GM18873 (cell line): ENCODE measurements at regions not wholly inside any gene's neighbourhood (a gene's known extent, or its start where the extent isn't known, plus 50 kb on each side); places are given as distances from the start of the nearest gene placed in this dataset.
"Not testable (repeated sequence)": the region's sequence is repeated elsewhere in the genome, so short reads cannot be mapped to it uniquely, and the experiment has no call there.

Experiments
- ATAC-seq: cut with Tn5 transposase; IDR thresholded peaks from one replicate; pipeline ENCODE4 v1.9.1; 2021; ENCODE audit warnings: mild to moderate bottlenecking, moderate library complexity, moderate number of reproducible peaks; ENCODE audit not compliant: unreplicated experiment, low FRiP score

GRCh38 chr4:16450724-16451123, 224.5 kb upstream of the TAPT1 start:
- ATAC-seq = no peak

DNA sequence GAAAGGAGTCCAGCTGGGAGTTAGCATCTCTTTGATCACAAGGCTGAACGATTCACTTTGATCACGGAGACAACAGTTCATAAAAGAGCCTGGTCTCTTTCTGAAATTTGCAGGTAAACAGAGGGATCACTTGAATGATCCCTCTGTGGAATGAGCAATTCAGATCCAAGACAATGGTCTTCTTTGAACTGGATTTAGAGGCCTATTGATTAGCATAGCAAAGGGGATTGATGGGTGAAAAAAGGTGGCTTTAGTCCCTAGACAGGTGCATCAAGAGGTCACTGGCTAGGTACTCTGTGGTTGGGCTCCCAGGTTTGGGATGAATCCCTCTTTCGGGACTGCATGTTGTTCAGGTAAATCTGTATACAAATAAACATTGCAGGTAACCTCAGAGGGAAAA, 223.8 kb upstream of the TAPT1 start:
- ATAC-seq = no peak

DNA sequence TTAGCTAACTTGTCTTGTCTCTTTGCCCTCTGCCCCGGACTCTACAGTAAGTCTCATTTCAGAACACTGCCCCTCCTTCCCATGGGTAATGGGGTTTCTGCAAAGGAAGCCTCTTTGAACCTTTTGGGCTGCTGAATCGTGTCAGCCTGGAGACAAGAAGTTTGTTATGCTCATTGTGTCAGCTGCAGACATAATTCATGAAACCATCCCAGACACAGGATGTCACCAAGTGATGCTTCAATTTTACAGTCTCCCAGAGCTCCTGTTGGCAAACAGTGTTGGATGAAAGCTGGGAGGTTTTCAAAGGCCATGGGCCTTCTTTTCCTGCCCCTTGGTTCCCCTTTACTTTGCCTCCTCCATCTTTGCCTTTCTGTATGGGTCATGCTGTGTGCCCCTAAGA, 223.1 kb upstream of the TAPT1 start:
- no peak for ATAC-seq

- ATAC-seq = no peak
Observed at GRCh38 chr4:16448241-16448840, 222.1 kb upstream of the TAPT1 start.

DNA sequence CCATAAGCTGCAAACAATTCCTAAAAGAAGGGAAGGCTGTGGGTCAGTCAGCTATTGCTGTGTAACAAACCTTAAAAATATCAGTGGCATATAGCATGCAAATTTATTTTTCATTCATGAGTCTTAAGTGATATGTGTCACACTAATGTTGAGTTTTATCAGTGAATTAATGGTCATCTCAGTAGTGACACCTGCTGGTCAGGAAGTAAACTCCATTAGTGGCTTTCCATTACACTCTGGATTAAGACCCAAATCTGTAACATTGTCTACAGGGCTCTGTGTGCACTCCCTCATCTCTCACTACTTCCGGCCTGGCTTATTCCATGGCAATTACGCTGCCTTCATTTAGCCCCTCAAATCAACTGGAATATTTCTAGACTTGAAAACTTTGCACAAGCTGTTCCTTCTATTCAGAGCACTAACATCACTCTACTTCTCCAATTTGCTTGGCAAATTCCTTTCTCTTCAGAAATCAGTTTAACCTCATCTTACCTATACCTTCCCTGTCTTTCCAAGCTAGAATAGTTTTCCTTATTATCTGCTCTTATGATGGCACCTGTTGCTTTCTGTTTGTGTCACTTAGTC, 217.3 kb upstream of the TAPT1 start:
- ATAC-seq = peak; percentile 63

DNA sequence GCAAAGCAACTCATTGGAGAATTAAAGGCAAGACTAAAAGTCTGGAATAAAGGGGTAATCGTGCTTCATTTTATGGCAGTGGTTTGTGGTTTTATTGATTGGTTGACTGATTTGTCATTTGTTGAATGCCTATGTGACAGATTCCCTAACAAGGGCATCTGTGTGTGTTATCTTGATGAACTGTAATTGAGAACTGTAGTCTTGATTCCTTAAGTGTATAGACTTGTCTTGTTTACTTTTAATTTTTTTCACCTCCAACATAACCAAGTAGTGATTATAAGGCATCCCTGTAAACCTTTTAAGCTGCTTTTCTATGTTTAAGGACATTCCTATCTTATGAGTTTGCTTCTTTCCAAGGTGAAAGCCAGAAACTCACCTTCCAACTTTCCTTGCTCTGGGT, 216.0 kb upstream of the TAPT1 start:
- no peak for ATAC-seq

DNA sequence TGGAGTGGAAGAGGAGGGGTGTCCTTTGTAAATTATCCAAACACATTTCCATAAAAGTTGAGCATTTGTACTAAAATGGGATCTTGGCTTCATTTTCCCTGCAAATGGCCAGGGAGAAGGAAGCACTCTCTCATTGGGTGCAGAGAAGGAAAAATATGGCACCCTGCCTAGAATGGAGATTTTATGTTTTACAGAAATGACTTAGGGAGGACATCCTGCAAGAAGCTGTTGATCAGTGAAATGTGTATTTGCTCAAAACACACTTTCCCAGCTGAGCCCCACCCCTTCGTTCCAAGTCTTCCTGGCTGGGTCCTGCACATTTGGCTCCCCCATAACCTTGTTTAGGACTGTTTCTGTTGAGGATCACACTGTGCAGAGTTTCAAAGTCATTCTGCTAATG, 213.5 kb upstream of the TAPT1 start:
- ATAC-seq = no peak

- no peak for ATAC-seq
Observed at GRCh38 chr4:16438986-16439385, 212.7 kb upstream of the TAPT1 start.

DNA sequence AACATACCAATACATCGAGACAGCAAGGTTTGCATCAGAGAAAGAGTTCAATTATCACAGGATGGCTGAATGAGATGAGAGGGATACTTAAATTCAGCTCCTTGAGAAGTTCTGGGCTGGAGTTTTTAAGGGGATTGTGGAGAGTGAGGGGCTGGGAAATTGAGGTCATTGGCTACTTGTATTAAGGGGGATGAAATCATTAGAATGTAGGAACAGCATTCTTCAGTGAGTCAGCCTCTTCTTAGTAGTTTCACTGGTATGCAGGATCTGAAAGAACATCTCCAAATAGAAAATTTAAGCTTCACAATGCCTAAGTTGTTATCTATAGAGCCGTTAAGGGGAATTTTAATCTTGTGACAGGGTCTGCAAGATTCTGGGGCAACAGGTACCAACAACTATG, 211.6 kb upstream of the TAPT1 start:
- no peak for ATAC-seq

- no peak for ATAC-seq
Observed at GRCh38 chr4:16431866-16432265, 205.6 kb upstream of the TAPT1 start.

- no peak for ATAC-seq
Observed at GRCh38 chr4:16418814-16419213, 192.5 kb upstream of the TAPT1 start.

DNA sequence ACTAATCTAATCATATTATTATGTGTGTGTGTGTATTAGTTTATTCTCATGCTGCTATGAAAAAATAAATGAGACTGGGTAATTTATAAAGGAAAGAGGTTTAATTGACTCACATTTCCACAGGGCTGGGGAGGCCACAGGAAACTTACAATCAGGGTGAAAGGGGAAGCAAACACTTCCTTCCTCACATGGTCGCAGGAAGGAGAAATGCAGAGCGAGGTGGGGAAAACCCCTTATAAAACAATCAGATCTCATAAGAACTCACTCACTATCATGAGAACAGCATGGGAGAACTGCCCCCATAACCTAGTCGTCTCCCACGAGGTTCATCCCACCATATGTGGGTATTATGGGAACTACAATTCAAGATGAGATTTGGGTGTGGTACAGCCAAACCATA, 190.9 kb upstream of the TAPT1 start:
- ATAC-seq = no peak

DNA sequence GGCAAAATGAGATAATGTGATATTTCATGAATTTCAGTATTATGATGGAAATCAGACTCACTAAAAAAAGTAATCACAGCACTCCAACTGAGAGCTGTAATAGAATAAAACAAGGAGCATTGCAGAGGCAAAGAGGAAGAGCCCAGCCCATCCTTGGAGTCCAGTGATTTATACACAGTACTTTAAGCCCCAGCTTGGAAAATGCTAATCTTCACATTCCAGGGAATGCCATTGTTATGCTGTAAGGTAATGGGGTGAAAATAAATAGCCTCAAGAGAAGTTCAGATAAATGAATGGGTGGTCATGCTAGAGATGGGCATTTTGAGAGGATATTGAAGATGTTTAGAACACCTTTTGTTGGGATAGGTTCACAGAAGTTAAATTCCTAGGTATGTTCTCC, 190.3 kb upstream of the TAPT1 start:
- no peak for ATAC-seq

DNA sequence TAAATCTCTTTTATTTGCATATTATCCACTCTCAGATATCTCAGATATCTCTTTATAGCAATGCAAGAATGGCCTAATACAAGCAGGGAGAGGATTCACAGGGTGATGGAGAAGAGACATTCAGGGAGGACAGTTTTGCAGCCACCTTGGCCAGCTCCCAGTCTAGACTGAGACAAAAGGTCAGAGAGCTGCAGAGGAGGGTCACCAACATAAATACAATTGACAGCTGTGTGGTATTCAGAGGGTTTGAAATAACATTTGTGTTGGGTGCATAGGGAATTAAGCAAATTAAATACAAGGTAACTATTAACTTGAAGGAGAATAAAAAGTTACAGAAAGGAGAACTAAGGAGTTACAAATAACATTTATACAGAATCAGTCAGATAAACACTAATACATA, 189.5 kb upstream of the TAPT1 start:
- ATAC-seq = no peak

- ATAC-seq = no peak
Observed at GRCh38 chr4:16413814-16414555, 187.7 kb upstream of the TAPT1 start.

DNA sequence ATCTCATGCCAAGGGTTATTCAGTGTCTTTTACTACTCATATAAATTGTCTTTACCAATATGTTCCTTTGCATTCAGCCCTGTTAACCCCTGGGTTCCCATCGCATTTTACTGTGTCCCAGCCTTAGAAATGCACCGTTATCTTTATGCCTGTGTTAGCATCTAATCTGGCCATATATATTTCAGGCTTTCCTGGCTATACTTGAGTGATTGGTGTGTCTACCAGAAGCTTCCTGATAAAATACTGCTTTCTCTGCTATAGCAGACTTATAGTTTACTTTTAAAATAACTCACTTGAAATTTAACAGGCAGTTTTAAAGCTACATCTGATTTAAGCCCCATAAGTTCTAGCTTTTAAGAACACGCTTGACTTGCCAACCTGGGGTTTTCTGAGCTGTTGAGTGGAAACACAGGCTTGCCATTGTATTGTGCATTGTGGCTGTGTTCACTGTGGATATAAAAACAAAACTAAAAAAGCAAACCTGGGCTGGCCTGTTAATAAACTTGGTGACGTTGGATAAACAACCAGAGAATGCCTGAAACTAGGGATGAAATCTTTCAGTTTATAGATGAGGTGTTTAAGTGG, 185.3 kb upstream of the TAPT1 start:
- no peak for ATAC-seq

GRCh38 chr4:16393216-16393615, 166.9 kb upstream of the TAPT1 start:
- ATAC-seq = not testable (repeated sequence)

DNA sequence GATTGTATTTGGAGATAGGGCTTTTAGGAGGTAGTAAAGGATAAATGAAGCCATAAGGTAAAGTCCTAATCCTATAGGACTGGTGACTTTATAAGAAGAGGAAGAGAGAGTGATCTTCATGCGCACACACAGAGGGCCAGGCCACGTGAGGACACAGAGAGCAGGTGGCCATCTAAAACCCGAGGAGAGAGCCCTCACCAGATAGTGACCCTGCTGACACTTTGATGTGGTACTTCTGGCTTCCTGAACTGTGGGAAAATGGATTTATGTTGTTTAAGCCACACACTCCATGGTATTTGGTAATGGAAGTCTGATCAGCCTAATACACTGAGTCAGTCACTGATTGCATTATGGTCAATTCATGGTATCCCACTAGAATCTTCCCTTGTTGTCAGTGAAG, 164.9 kb upstream of the TAPT1 start:
- ATAC-seq = no peak

DNA sequence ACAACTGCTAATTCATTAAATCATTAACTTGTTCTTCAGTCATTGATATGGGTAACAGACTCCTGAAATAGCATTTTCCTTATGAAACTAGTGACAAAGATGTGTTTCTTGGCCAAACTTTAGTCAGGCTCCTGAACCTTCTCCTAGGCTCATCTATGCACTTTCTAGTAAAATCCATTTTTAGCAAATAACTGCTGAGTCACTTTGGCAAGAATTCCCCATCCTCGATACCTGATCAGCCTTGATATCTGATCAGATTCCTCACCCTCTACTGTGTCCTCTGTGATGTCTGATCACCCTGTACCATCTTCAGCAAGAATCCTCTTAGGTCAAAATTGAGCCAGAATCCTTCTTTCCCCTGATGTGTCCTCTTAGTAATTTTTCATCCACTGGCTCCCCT, 161.2 kb upstream of the TAPT1 start:
- no peak for ATAC-seq

DNA sequence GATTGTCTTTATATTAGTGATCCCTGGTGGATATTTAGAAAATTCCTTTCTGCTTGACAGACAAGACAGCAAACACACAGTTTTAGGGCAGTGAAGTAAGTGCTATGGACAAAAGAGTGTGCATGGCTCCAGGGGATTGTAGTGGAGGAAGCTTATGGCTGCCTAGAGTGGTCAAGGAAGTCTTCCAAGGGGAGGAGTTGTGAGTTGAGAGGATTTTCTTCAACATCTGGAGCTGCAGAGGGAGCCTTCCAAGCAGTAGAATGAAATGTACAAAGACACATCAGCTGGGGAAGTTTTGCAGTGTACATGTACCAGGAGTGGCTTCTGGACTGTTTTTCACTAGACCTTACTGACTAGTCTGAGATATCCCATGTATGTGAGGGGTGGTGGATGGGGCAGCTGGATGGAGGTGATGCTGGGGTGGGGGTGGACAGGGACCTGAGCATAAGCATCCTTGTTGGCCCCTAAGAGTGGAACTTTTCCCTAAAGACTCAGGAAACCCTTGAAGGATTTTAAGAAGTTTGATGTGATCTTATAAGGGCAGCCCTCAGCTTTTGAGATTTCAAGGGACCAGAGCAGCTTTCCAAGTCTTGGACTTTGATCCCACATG, 160.5 kb upstream of the TAPT1 start:
- ATAC-seq = no peak

DNA sequence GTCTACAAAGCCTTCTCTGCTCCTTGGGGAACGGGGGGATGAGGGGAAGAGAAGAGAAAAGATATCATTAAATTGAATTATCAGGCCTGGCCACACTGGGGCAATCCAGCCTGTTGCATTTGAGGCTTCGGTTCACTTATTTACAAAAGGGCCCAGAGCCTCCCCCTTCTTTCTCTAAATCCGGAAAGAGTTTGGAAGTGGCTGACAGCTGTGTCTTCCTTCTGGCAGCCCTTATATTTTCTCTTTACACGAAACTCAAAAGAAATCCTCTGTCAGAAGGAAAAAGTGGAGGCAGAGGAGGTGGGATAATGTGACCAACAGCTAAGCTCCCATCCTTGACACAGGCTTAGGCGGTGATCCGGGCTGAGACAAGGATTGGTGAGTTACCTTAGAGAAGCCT, 158.3 kb upstream of the TAPT1 start:
- no peak for ATAC-seq
